SKM-1 (cell line): ENCODE measurements at regions not wholly inside any gene's neighbourhood (a gene's known extent, or its start where the extent isn't known, plus 50 kb on each side); places are given as distances from the start of the nearest gene placed in this dataset.
"Not testable (repeated sequence)": the region's sequence is repeated elsewhere in the genome, so short reads cannot be mapped to it uniquely, and the experiment has no call there.

Source experiments
- DNase-seq: peaks from one replicate; lab custom pipeline; 2025; ENCODE audit not compliant: unreplicated experiment; lab: John Stamatoyannopoulos, UW

GRCh38 chr2:7145707-7146106 lies 228.5 kb downstream of the RNF144A start:
- DNase-seq: no peak

DNA sequence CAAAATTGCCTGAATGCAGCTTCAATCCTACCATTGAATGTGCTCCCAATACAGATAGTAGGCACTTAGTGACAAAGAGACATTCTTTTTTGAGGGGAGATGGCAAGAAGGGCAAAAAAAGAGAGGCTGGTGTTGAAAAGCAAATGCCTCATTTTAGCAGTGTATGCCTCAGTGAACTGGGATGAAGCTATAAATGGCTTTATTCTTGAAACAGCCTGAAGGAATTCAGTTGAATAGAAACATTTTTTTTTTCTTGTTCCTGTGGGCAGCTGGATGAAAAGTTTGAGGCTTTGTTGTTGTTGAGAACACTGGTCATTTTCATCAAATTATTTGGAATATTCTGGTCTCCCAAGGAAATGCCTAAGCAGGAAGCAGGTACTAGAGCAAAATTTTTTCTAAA lies 228.9 kb downstream of the RNF144A start:
- DNase-seq: no peak

DNA sequence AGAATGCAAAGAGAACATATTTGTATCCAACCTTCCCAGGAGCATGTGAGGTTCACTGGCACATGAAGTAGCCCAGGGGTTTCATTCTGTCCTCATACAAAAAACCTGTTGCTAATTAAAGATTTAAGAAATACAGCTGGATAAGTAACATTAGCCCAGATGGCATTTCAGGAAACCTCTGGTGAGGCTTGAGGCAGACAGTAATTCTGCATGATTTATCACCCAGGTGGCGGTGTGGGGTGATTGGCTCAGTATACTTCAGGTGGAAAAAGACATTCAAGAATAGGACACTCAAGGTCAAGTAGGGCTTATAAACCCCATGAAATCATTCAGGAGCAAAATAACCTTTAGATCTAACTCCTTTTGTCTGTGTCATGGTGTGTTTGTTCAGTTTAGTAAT lies 237.4 kb downstream of the RNF144A start:
- no peak for DNase-seq

DNA sequence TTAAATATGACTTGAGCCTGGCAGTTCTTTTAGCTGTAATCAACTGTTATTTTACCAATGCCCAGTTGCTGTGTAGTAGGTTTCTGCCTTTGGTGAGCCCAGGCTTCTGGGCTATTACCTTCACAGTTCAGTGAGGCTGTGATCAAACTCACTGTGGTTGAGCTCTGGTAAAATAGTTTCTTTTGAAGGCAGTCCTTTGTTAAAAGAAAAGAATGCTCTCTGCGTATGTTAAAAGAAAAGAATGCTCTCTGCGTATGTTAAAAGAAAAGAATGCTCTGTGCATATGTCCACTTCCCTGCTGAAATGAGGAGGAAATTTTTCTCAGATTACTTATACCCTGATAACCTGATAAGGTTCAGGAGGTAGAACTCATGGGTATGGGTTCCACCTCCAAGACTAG lies 244.3 kb downstream of the RNF144A start:
- DNase-seq: no peak

DNA sequence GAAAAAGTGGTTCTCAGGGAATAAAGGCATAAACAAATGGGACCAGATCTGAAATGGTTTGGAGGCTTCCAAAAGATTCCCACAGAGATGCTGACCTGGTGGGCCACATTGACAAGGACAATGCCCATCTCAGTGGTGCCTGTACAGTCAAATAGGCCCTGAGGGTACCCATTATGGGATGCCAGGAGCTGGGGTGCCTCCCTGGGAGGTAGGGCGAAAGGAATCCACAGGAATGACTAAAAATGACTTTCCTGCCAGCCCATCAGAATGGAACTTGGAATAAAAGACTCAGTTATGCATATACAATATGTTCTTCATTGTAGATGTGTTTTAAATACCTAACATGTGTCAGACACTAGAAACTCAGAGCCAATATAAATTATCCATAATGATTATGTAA lies 248.5 kb downstream of the RNF144A start:
- DNase-seq: no peak

DNA sequence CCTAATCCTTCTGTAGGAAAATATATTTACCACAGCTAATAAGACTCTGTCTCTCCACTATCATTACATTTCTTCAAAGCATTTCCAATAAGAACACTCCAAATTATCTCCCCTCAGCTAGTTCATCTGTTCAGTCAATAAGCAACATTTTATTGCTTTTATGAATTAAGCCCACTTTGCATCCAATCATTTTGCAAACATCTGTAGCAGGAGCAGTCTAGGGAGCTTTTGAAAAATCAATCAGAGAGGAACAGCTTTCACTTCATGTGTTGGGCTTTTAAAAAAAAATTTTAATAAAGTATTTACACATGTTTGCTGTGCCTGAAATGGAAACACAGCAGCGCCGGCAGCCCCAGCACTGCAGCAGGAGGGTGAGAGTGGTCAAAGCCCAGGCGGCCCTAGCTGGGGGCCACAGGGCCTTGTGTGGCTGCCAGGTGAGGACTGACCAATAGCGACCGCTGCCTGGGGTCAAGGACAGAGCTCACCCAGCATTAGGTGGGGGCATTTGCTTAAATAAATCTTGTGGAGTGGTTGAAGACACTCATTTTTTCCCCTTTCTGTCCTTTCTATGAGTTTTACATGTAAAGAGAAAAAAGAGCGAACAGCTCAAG lies 250.7 kb downstream of the RNF144A start:
- no peak for DNase-seq

DNA sequence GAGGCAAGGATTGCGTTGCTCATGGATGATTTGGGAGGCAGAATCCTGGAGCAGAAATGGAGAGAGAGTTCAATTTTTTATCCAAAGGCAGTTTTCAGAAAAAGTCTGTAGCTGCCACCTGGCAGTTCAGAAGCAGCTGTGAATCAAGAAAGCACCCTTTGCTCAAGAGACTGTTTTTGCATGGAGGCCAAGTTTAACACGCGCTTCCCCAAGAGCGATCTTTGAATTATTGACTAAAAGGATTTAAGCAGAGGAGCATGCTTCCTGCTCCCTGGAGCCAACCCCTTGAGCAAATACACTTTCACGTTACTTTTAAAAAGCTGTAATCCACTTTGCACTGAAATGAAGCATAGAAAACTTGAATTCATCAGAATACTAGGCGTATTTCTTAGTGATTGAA lies 252.4 kb downstream of the RNF144A start:
- DNase-seq: no peak

GRCh38 chr2:7178996-7179395 lies 261.8 kb downstream of the RNF144A start:
- DNase-seq: not testable (repeated sequence)

- no peak for DNase-seq
These were observed 263.6 kb downstream of the RNF144A start for GRCh38 chr2:7180638-7181370.

- no peak for DNase-seq
These were observed 265.3 kb downstream of the RNF144A start for GRCh38 chr2:7182525-7182924.

- no peak for DNase-seq
These were observed 271.9 kb downstream of the RNF144A start for GRCh38 chr2:7189106-7189505.

- DNase-seq: no peak
These were observed 273.5 kb downstream of the RNF144A start for GRCh38 chr2:7190587-7191324.

GRCh38 chr2:7191932-7192331 lies 274.7 kb downstream of the RNF144A start:
- no peak for DNase-seq

- no peak for DNase-seq
These were observed 276.2 kb downstream of the RNF144A start for GRCh38 chr2:7193457-7193856.

DNA sequence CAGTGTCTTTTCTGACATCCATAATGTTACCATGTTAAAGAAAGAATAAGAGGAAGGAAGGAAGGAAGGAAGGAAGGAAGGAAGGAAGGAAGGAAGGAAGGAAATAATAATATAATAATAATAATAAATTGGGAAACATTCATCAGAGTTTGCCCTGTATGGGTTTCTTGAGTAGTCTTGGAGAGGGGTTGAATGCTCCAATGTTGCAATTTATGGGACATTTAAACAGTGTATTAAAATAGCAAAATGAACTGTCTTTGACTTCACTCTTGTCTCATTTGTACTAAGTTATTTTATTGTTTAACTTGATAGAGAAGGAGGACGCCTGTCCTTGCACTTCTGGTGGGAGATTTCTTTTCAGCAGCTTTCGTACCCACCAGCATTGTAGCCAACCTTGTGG lies 277.7 kb downstream of the RNF144A start:
- DNase-seq: no peak

- no peak for DNase-seq
These were observed 279.7 kb downstream of the RNF144A start for GRCh38 chr2:7196883-7197282.

DNA sequence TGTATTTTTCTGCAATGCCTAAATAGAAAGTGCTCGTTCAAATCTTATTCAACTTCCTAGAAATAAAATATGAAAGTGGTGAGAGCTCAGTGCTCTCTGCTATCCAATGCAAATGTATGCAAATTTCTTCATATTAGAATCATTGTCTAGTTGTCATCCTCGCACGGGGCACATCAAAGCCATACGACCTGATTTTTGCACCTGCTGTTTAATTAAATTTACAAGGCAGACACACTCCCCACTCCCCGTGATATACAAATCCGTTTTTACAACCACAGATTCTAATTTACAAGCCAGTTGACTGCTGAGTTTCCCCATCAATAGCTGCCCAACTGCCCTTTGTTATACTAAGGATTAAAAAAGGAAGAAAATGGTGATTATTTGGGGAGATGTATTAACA lies 284.6 kb downstream of the RNF144A start:
- DNase-seq: no peak

- peak; percentile 15 for DNase-seq
These were observed 285.9 kb downstream of the RNF144A start for GRCh38 chr2:7203056-7203467.

DNA sequence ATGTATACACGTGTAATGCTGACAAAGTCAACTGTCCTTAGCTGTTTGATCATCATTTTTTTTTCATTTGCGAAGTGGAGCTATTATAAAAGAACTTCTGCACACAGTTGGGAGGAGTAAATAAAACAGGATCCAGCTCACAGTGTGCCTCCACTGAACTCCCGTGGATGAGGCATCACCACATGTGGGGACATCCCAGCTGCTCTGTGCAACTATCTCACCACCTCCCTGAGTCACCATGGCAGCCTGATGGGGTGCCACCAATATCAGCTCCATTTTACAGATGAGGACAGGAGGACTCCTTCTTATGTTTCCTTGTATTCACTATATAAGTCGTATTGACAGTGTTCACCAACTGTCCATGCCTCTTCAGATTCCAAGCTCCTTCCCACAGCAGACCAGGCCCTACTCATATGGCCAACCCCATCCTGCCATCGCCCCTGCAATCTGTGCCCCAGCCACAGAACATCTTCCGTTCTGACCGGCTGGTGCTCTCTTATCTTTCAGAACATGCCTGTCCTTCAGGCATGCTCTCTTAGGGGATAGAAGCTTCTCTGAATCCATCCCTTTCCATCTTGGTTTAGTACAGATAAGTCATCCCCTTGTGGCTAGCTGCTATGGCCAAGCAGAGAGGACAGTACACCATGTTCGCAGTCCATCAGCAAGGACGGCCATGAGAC lies 288.1 kb downstream of the RNF144A start:
- no peak for DNase-seq

- DNase-seq: no peak
These were observed 289.0 kb downstream of the RNF144A start for GRCh38 chr2:7206111-7206810.

DNA sequence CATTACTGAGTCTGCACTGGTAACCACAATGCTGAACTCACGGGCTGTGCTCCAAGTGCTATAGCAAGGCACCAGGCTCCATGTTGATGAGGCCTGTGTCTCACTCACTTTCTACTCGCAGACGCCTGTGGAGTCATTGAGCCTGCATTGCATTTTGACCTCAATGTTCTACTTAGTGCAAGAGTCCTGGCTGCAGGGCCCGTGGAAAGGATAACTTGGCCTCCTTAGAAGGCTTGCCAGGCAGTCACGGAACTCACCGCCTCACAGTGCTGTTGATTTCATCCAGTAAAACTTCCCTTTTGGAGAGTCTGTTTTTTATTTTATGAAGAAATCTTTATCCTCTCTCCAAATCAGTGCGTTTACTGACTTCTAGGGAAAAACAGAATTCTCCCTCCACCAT lies 290.4 kb downstream of the RNF144A start:
- no peak for DNase-seq
